HG02610 (cell line): ENCODE measurements at regions not wholly inside any gene's neighbourhood (a gene's known extent, or its start where the extent isn't known, plus 50 kb on each side); places are given as distances from the start of the nearest gene placed in this dataset.

ENCODE experiments used
- ATAC-seq: cut with Tn5 transposase; IDR thresholded peaks from one replicate; pipeline ENCODE4 v1.9.1; 2021; ENCODE audit warnings: mild to moderate bottlenecking, moderate library complexity; ENCODE audit not compliant: unreplicated experiment

- no peak for ATAC-seq
Measured at GRCh38 chr17:74097450-74098135, 105.9 kb upstream of the RPL38 start.

- ATAC-seq, result no peak
Measured at GRCh38 chr17:74098136-74099024, 105.1 kb upstream of the RPL38 start.

GRCh38 chr17:74099442-74100340 is 103.8 kb upstream of the RPL38 start:
- no peak for ATAC-seq

- no peak for ATAC-seq
Measured at GRCh38 chr17:74104921-74105320, 98.6 kb upstream of the RPL38 start.

GRCh38 chr17:74107107-74107506 is 96.4 kb upstream of the RPL38 start:
- ATAC-seq, result no peak

GRCh38 chr17:74108126-74108705 is 95.3 kb upstream of the RPL38 start:
- no peak for ATAC-seq

- no peak for ATAC-seq
Measured at GRCh38 chr17:74110467-74110866, 93.0 kb upstream of the RPL38 start.

- no peak for ATAC-seq
Measured at GRCh38 chr17:74113326-74113725, 90.2 kb upstream of the RPL38 start.

- no peak for ATAC-seq
Measured at GRCh38 chr17:74113952-74114351, 89.5 kb upstream of the RPL38 start.

GRCh38 chr17:74114881-74115470 is 88.5 kb upstream of the RPL38 start:
- ATAC-seq, result no peak

GRCh38 chr17:74115586-74115985 is 87.9 kb upstream of the RPL38 start:
- ATAC-seq, result no peak

- no peak for ATAC-seq
Measured at GRCh38 chr17:74116087-74116717, 87.3 kb upstream of the RPL38 start.

GRCh38 chr17:74117087-74117698 is 86.3 kb upstream of the RPL38 start:
- no peak for ATAC-seq

- no peak for ATAC-seq
Measured at GRCh38 chr17:74117999-74118421, 85.5 kb upstream of the RPL38 start.

GRCh38 chr17:74118504-74118903 is 85.0 kb upstream of the RPL38 start:
- ATAC-seq, result no peak

GRCh38 chr17:74119049-74119580 is 84.4 kb upstream of the RPL38 start:
- no peak for ATAC-seq

- ATAC-seq, result no peak
Measured at GRCh38 chr17:74119965-74120364, 83.5 kb upstream of the RPL38 start.

- no peak for ATAC-seq
Measured at GRCh38 chr17:74123350-74123749, 80.1 kb upstream of the RPL38 start.

- no peak for ATAC-seq
Measured at GRCh38 chr17:74123866-74124444, 79.5 kb upstream of the RPL38 start.
